Neural progenitor cell (in vitro differentiated cells): ENCODE measurements at regions not wholly inside any gene's neighbourhood (a gene's known extent, or its start where the extent isn't known, plus 50 kb on each side); places are given as distances from the start of the nearest gene placed in this dataset.

Experiments used
- EZH2 ChIP-seq: fragments of 200-600 bp; sonication (generic); IDR thresholded peaks from 2 replicates; pipeline ENCODE4 v1.6.1; 2017; ENCODE audit warnings: antibody characterized with exemption, mild to moderate bottlenecking, moderate library complexity
- EZH2phosphoT487 ChIP-seq: fragments of 200-600 bp; sonication (generic); IDR thresholded peaks from 2 replicates; pipeline ENCODE4 v1.6.1; 2017; ENCODE audit warnings: antibody characterized with exemption
- TF ChIP-seq, protein P1 (sequence below): fragments of 200-600 bp; sonication (generic); IDR thresholded peaks from 2 replicates; pipeline ENCODE4 v1.5.1; 2017; ENCODE audit warnings: antibody characterized with exemption, mild to moderate bottlenecking

DNA sequence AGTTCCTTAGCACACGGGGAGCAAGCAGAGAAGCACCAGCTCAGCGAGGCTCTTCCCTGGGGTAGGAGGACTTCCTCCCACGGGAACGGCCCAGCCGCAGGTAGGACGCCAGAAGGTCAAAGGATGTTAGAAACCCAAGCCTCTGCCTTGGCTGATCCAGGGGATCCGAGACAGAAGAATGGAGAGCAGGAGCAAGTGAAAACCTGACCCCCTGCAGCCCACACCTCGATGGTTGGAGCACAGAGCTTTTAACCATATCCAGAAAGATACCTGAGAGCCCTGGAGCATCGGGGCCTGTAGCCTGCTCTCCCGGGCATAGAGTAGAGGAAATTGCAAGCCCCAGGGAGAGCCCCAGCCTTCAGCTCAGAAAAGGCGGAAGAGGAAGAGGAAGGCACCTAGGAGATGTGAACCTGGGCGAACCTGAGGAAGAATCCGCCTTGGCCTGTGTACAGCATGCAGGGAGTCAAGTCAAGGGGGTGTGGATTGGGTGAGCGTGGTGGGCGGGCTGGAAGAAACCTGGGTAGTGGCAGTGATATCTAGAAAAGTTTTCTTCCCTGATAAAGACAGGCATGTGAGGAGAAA lies 76.3 kb downstream of the PSMG1 start:
- no peak for TF ChIP-seq EZH2
- TF ChIP-seq, protein P1, sequence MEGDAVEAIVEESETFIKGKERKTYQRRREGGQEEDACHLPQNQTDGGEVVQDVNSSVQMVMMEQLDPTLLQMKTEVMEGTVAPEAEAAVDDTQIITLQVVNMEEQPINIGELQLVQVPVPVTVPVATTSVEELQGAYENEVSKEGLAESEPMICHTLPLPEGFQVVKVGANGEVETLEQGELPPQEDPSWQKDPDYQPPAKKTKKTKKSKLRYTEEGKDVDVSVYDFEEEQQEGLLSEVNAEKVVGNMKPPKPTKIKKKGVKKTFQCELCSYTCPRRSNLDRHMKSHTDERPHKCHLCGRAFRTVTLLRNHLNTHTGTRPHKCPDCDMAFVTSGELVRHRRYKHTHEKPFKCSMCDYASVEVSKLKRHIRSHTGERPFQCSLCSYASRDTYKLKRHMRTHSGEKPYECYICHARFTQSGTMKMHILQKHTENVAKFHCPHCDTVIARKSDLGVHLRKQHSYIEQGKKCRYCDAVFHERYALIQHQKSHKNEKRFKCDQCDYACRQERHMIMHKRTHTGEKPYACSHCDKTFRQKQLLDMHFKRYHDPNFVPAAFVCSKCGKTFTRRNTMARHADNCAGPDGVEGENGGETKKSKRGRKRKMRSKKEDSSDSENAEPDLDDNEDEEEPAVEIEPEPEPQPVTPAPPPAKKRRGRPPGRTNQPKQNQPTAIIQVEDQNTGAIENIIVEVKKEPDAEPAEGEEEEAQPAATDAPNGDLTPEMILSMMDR: no peak
- TF ChIP-seq EZH2phosphoT487: no peak
